ENCODE measurements at regions not wholly inside any gene's neighbourhood (a gene's known extent, or its start where the extent isn't known, plus 50 kb on each side); places are given as distances from the start of the nearest gene placed in this dataset.
A peak's percentile ranks its signal among the peaks of the same experiment; 100 is the strongest.

DNA sequence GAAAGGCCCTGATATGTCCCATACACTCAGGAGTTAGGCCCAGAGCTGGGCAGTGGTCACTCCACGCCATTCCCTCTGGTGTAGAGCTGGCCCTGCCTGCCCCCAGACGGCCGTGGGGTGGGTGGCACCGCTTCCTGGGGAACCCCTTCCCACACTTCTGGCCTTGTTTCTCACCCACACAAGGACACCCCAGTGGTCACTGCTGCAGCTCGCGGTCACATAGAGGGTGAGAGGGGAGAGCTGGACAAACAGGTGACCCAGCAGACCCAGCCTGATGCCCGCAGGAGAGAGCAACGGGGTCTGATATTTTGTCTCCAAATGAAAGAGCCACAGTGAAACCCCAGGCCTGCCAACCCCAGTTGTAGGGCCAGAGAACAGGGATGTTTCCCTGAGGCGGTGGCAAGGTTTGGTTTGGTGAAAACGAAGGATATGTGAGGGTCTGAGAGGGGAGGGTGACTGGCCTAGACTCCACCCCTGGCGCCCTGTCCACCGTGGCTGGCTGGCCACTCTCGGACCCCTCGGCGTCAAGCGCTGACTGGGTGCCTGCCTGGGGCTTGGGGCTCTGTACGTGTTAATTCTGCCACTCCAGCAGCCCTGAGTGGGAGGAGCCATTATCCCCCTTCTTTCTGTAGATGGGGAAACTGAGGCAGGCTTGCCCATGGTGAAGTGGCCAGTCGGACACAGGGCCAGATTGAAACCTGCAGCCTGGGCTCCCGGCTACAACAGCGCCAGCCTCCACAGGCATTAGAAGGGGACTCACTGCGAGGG, 71.0 kb upstream of the PPARA start:
- H3K4me3 ChIP-seq (ENCODE audit: low read depth, low read length): peak overlapping the region; percentile 90
- peaks cover 83% of the 10 kb centered on the region for H3K36me3 ChIP-seq
- H3K27me3 ChIP-seq: no peaks in the 10 kb centered on the region
- peak; percentile 40 for DNase-seq
- TF ChIP-seq, protein P1, sequence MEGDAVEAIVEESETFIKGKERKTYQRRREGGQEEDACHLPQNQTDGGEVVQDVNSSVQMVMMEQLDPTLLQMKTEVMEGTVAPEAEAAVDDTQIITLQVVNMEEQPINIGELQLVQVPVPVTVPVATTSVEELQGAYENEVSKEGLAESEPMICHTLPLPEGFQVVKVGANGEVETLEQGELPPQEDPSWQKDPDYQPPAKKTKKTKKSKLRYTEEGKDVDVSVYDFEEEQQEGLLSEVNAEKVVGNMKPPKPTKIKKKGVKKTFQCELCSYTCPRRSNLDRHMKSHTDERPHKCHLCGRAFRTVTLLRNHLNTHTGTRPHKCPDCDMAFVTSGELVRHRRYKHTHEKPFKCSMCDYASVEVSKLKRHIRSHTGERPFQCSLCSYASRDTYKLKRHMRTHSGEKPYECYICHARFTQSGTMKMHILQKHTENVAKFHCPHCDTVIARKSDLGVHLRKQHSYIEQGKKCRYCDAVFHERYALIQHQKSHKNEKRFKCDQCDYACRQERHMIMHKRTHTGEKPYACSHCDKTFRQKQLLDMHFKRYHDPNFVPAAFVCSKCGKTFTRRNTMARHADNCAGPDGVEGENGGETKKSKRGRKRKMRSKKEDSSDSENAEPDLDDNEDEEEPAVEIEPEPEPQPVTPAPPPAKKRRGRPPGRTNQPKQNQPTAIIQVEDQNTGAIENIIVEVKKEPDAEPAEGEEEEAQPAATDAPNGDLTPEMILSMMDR (IDR thresholded peaks at IDR 0.05; ENCODE audit: low read depth, low read length): no peak
- peaks cover 4% of the 10 kb centered on the region for H3K4me1 ChIP-seq
- H3K9me3 ChIP-seq: no peaks in the 10 kb centered on the region

DNA sequence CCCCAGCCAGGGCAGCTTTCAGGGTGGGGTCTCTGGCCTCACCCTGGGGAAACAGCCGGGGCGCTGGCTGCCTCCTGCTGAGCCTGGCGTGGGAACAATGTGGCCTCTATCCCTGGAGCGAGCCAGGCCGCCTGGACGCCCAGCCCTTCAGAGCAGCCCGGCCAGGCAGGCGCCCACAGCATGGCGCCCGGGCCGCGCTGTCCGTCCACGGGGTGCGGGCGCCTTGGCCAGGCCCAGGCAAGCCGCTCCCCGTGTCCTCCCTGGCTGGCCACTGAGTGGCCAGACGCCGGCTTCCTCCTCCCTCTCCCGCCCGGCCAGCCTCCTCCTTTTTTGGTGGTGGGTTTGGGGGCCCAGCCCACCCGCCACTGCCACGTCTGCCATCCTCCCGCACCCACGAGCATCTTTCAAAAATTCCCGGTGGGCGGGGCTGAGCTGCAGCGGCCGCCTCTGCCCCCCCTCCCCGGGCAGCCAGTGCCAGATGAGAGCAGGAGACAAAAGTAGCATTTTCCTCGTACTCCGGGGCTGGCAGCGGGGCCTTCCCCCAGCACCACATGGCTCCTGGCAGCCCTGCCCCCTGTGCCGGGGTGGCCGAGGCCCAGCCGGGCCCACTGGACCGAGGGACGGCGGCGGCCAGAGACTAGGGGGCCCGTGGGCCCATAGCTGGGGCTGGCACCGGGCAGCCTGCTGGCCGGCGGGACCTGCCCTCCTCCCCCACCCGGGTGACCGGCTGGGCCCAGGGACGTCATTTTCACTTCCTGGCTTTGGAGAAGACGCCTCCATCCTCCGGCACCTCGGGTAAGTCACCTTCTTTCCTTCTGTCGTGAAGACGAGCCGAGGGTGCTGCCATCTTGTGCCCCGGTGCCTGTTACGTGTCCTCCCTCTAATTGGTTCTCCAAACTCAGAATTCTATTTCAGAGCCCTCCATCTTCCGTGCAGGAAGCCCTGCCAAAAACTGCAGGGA, 70.2 kb upstream of the PPARA start:
- peaks cover 8% of the 10 kb centered on the region for H3K4me1 ChIP-seq
- H3K27me3 ChIP-seq: no peaks in the 10 kb centered on the region
- peak overlapping the region; percentile 90 for H3K4me3 ChIP-seq (ENCODE audit: low read depth, low read length)
- H3K9me3 ChIP-seq: no peaks in the 10 kb centered on the region
- DNase-seq: peak; percentile 90
- TF ChIP-seq, protein P1 (IDR thresholded peaks at IDR 0.05; ENCODE audit: low read depth, low read length): no peak
- H3K36me3 ChIP-seq: peaks cover 82% of the 10 kb centered on the region

DNA sequence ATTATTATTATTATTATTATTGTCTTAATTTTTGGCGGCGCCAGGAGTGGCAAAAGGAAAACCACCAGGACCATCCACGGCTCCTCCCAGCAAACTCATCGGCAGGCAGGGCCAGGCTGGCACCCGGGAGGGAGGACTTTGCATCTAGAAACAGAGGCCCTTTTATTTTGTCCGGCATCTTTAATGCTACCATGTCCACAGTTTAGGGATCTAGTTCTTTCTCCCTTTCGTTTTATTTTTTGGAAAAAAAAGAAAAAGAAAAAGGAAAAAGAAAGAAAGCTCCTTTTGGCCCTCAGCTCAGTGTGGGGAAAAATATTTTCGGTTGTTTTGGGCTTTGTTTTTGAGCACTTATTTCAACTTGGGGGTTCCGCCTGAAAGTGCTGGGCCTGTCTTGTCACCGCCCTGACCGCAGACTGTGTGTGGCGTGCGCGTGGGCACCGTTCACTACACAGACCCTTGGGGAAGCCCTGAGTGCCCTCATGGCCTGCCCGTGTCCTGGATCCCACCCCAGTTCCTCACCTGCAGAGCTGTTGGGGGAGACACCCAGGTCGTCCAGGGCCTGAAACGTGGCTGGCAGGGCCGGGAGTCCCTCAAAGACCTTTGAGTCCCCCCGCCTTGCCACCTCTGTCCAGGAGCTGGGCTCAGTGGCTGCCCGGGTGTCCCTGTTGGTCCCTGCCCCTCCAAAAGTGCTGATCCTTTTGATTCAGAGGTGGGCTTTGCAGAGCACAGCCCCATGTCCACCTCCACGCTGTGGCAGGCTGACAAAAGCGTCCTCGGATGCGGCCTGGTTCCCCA, 69.1 kb upstream of the PPARA start:
- peak; percentile 40 for DNase-seq
- TF ChIP-seq, protein P1 (IDR thresholded peaks at IDR 0.05; ENCODE audit: low read depth, low read length): no peak
- no peaks in the 10 kb centered on the region for H3K27me3 ChIP-seq
- H3K4me1 ChIP-seq: peaks cover 19% of the 10 kb centered on the region
- no peaks in the 10 kb centered on the region for H3K9me3 ChIP-seq
- H3K36me3 ChIP-seq: peaks cover 82% of the 10 kb centered on the region
- peak overlapping the region; percentile 90 for H3K4me3 ChIP-seq (ENCODE audit: low read depth, low read length)

DNA sequence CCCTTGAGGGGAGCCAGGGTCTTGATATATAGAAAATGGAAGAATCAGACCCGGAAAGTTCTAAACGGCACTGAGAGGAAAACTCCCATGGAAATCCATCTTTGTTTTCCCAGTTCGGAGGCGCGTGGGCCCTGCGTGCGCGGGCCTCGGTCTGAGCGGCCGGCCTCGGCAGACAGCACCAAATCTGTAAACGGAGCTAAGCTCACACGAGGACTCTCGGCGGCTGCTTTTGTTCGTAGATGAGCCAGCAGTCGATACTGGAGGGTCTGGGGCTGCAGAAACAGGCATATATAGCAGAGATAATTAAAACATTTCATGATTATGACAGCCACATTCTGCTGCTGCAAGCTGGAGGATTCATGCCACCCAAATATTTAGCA, 68.5 kb upstream of the PPARA start:
- Histone ChIP-seq H3K27me3 (no peaks in the 10 kb centered on the region), H3K9me3 (no peaks in the 10 kb centered on the region), H3K36me3 (peaks cover 82% of the 10 kb centered on the region), H3K4me3 (ENCODE audit: low read depth, low read length) (peak overlapping the region; percentile 90), H3K4me1 (peaks cover 23% of the 10 kb centered on the region)
- TF ChIP-seq, protein P1 (IDR thresholded peaks at IDR 0.05; ENCODE audit: low read depth, low read length): no peak
- peak; percentile 53 for DNase-seq

DNA sequence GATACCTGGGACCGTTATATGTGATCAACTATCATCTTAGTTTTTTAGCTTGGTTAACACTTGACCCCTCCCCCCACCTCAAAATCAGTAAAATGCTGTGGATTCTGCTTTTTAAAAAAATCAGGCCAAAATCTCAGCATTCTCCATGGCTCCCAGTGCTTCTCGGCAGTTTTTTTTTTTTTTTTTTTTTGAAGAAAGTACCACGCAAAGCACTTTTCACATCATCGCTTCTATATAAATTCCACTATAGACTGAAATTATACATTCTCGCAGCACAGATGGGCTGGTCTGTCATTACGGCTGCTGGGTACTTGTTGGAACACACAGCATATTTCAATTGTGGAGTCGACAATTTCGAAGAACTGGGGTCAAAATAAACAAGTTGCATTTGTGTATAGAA, 67.7 kb upstream of the PPARA start:
- no peaks in the 10 kb centered on the region for H3K9me3 ChIP-seq
- TF ChIP-seq, protein P1 (IDR thresholded peaks at IDR 0.05; ENCODE audit: low read depth, low read length): no peak

More for the DNA sequence above, 67.7 kb upstream of the PPARA start:
- DNase-seq: no peak
- Histone ChIP-seq H3K36me3 (peaks cover 85% of the 10 kb centered on the region), H3K4me3 (ENCODE audit: low read depth, low read length) (peak overlapping the region; percentile 90), H3K4me1 (peaks cover 31% of the 10 kb centered on the region), H3K27me3 (no peaks in the 10 kb centered on the region)

Measured in BE2C (cell line).